ENCODE measurements at regions not wholly inside any gene's neighbourhood (a gene's known extent, or its start where the extent isn't known, plus 50 kb on each side); places are given as distances from the start of the nearest gene placed in this dataset.

DNA sequence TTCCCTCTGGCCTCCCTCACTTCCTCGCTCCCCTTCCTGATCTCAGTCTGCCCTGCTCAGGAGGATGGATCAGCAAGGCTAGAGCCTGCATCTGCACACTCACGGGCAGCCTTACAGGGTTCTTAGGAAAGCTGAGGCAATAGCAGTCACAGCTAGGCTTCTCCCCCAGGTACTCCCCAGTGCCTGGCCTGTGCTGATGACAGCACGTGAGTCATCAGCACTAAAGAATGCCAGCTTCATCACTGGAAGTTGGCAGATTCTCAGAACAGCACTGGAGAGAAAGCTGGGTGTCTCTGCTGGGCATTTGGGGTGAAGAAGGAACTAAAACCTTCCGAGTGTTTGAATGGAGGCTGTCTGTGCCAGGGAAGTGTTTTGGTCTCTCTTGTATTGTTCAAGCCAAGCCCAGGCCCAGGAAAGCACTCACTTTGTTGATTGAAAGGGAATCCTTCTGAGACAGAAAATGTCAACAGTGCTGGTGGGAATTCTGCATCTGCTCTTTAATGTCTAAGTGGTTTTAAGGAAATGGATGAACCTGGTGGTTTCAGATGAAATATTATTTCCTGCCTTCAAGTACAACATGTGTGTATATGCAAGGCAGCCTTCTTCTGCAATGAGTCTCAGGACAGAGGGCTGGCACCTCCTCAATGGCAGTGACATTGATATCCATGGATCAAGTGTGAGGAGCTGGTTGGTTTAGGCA is 73.0 kb upstream of the SCOC start:
- intact Hi-C loops (cut with DNase I; ENCODE audit: low total_unique reads): no loop called here
- TF ChIP-seq, protein P1, sequence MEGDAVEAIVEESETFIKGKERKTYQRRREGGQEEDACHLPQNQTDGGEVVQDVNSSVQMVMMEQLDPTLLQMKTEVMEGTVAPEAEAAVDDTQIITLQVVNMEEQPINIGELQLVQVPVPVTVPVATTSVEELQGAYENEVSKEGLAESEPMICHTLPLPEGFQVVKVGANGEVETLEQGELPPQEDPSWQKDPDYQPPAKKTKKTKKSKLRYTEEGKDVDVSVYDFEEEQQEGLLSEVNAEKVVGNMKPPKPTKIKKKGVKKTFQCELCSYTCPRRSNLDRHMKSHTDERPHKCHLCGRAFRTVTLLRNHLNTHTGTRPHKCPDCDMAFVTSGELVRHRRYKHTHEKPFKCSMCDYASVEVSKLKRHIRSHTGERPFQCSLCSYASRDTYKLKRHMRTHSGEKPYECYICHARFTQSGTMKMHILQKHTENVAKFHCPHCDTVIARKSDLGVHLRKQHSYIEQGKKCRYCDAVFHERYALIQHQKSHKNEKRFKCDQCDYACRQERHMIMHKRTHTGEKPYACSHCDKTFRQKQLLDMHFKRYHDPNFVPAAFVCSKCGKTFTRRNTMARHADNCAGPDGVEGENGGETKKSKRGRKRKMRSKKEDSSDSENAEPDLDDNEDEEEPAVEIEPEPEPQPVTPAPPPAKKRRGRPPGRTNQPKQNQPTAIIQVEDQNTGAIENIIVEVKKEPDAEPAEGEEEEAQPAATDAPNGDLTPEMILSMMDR (IDR thresholded peaks at IDR 0.05): no peak
- TF ChIP-seq POLR2A (IDR thresholded peaks at IDR 0.05): no peak
- WGBS, 2 donors: 40 to 45% methylated on average over 4 of the region's 4 CpGs
- no peak overlapping the region for H3K4me3 ChIP-seq (ENCODE audit: low read depth, poor library complexity, severe bottlenecking)
- peak; percentile 28 to 83 for DNase-seq (ENCODE audit: low spot score in 2 of 2)

GRCh38 chr4:140298001-140298400 is 75.4 kb upstream of the SCOC start:
- TF ChIP-seq, protein P1 (IDR thresholded peaks at IDR 0.05): no peak
- TF ChIP-seq POLR2A (IDR thresholded peaks at IDR 0.05): no peak
- WGBS, 2 donors: 93 to 96% methylated on average over 7 of the region's 7 CpGs
- intact Hi-C loops (cut with DNase I; ENCODE audit: low total_unique reads): no loop called here
- DNase-seq (ENCODE audit: low spot score in 2 of 2): no peak
- no peak overlapping the region for H3K4me3 ChIP-seq (ENCODE audit: low read depth, poor library complexity, severe bottlenecking)

DNA sequence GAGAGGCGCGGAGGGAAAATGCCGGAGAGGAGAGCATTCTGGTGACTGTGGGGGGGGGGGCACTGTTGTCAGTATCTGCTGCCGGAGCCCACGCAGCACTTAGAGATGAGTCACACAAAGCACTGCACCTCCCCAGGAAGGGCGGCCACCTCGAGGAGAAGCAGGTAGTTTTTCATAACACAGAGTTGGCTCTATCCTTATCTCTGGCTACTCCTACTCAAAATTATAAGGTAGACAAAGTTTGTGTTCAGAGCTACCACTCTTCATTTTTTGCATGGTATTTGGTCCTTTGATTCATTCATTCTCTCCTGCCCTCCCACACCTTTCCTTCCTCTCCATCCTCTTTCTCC is 76.2 kb upstream of the SCOC start:
- TF ChIP-seq, protein P1 (IDR thresholded peaks at IDR 0.05): no peak
- no peak for TF ChIP-seq POLR2A (IDR thresholded peaks at IDR 0.05)
- WGBS, 2 donors: 38 to 55% methylated on average over 7 of the region's 7 CpGs
- intact Hi-C loops (cut with DNase I; ENCODE audit: low total_unique reads): no loop called here
- H3K4me3 ChIP-seq (ENCODE audit: low read depth, poor library complexity, severe bottlenecking): no peak overlapping the region
- peak in 1 of 2 donors; percentile 17 for DNase-seq (ENCODE audit: low spot score in 2 of 2)

GRCh38 chr4:140296335-140297220 is 76.9 kb upstream of the SCOC start:
- intact Hi-C loops (cut with DNase I; ENCODE audit: low total_unique reads): no loop called here
- DNase-seq (ENCODE audit: low spot score in 2 of 2): peak; percentile 85 to 94
- no peak overlapping the region for H3K4me3 ChIP-seq (ENCODE audit: low read depth, poor library complexity, severe bottlenecking)
- TF ChIP-seq POLR2A (IDR thresholded peaks at IDR 0.05): no peak
- TF ChIP-seq, protein P1 (IDR thresholded peaks at IDR 0.05): no peak
- WGBS, 2 donors: 18 to 21% methylated on average over 15 of the region's 15 CpGs

GRCh38 chr4:140293979-140294378 is 79.5 kb upstream of the SCOC start:
- WGBS, 2 donors: 84 to 93% methylated on average over 2 of the region's 2 CpGs
- intact Hi-C loops (cut with DNase I; ENCODE audit: low total_unique reads): no loop called here
- H3K4me3 ChIP-seq (ENCODE audit: low read depth, poor library complexity, severe bottlenecking): no peak overlapping the region
- no peak for TF ChIP-seq POLR2A (IDR thresholded peaks at IDR 0.05)
- TF ChIP-seq, protein P1 (IDR thresholded peaks at IDR 0.05): no peak
- DNase-seq (ENCODE audit: low spot score in 2 of 2): no peak

Data from lower leg skin (tissue), 4 donors.